HG03108 (cell line): ENCODE measurements at regions not wholly inside any gene's neighbourhood (a gene's known extent, or its start where the extent isn't known, plus 50 kb on each side); places are given as distances from the start of the nearest gene placed in this dataset.

Experiments
- ATAC-seq: cut with Tn5 transposase; IDR thresholded peaks from one replicate; pipeline ENCODE4 v1.9.1; 2021; ENCODE audit warnings: moderate library complexity; ENCODE audit not compliant: unreplicated experiment

DNA sequence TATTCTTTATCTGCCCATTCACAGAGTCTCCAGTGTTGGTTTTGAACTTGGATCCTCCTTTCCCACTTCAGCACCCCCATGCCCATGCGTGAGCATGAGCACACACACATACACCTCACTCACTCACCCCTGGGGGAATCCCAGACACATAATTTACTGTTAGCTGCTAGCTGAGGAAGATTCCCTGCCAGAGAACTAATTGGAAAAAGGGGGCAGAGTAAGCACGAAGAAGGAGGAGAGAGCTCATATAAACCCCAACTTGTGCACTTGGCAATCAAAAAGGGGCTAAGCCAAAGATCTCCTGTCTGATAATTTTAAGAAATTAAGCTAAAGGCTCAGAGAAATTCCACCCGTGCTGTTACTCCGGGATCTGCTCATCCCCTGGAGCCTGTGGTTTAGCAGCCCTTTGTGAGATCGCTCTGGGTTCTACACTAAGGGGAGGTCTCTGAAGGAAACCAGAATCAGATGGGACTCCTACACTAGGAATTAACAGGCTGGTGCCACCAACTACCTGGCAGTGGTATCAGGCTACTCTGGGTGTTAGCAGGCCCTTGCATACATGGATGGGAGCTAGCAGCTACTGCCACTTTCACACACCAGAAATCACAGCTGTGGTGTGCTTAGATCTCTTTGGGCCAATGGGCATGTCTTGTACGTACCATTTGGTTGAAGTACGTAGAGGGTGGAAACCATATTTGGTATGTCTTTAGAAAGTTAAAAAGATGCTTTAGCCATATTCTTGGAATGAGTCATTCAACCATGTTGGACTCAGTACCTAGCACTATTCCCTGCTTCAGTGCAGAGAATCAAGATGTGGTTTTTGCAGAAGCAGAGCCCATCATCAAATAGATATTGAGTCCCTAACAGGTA is 95.6 kb upstream of the SLC14A2 start:
- no peak for ATAC-seq

DNA sequence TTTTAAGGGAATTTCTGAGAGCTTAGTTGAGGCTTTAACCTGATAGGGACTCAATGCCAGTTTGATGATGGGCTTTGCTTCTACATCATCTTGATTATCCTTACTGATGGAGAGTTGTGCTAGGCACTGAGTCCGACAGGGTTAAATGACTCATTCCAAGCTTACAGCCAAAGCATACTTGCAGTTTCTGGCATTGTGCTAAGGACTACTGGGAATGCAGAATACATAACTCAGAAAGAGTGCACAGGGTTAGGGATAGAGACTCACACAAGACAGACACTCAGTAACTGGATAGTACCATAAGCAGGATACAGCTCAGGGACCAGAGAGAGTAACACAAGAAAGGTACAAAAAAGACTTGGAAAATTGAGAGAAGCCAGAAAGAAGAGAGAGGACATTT is 94.1 kb upstream of the SLC14A2 start:
- ATAC-seq = no peak

DNA sequence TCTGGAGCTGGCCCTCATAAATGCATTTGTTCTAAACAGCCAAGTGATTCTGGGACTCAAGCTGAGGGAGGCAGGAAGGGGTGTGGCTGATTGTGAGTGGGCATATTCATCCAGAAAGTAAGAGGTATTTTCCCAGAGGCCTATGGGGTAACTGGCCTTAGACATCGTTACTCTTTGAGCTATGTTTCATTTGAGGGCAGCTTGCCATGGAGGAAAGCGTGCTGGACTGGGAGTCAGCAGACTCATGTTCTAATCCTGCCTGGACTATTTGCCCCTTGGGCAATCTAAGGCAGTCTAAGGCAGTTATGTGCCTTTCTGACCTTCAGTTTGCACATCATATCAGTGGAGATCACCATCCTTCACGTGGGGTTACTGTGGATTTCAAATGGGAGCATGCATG is 93.5 kb upstream of the SLC14A2 start:
- no peak for ATAC-seq

DNA sequence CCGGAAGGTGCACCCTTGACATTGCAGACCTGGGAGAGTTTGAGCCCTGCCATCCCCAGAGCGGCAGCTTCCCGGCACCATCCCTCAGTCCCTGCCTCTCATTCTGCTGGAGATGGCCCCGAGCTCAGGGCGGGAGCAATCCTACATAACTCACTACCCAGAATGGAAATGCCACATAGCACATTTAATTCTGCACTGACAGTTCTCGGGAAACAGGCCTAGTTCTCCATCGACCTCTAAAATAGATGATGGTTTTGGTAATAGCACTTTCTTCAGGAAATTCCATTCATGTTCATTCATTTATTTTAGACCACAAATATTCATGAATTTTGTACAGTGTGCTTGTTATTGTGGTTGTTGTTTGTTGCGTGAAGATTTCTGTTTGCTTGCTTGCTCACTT is 92.9 kb upstream of the SLC14A2 start:
- ATAC-seq = no peak

DNA sequence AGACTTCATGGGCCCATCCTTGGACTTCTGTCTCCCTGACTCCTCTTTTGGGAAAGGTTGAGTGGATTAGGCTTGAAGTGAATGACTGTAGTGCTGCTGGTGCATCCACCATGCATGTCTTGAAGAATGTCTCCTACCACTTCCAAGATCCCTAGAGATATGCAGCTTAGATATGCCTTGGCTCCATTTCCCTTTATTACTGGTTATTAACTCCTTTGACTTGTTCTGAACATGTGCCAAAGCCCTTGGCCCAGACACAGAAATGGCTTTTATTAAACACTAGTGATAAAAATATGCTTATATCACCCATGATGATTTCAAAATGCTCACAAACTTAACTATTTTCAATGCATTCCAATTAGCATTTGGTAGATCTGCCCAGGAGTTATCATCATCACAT is 90.0 kb upstream of the SLC14A2 start:
- no peak for ATAC-seq

DNA sequence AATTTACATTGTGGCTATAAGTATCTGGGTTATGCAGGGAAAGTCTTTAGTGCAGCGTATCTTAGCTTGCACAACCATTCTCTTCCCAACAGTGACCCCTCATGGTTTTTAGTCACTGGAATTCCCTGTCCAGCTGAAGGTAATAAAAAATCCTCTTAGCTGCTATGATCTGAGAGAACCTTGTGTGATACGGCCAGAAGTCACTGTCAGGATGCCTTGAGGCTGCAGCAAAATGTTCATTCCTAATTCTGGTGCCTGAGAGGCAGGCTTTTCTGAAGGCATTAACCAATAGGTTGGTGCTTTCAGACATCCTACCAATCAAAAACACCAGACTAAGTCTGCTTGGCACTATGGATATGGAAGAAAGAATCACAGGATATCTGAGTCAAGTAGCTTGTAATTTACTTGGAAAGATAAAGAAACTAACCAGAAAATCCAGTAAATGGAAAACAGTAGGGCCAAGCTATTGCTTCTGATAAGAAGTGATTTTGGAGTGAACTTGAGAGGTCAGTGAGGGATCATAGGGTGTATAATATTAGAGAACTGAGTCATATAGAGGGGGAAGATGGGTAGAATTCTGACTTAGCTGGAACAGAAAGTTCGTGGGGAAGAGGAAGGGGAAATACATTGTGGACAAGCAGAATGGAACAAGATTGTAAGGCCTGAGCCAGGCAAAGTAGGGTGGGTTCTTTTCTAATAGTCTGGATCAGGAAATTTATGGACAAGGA is 89.0 kb upstream of the SLC14A2 start:
- no peak for ATAC-seq

GRCh38 chr18:45527891-45528290 is 87.4 kb upstream of the SLC14A2 start:
- ATAC-seq = no peak

GRCh38 chr18:45528712-45529336 is 86.5 kb upstream of the SLC14A2 start:
- no peak for ATAC-seq

DNA sequence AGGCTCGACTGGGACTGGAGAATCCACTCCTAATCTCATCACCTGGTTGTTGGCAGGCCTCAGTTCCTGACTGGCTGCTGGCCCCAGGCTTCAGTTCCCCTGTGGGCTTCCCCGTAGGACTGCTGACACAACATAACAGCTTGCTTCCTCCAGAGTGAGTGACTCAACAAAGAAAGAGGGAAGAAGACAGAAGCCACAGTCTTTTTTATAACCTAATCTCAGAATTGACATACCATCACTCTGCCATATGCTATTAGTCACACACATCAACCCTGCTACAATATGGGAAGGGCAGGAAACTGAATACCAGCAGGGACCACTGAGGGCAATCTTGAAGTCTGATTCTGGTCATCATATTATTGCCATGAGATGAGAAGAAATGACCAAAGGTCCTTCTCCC is 76.8 kb upstream of the SLC14A2 start:
- no peak for ATAC-seq

DNA sequence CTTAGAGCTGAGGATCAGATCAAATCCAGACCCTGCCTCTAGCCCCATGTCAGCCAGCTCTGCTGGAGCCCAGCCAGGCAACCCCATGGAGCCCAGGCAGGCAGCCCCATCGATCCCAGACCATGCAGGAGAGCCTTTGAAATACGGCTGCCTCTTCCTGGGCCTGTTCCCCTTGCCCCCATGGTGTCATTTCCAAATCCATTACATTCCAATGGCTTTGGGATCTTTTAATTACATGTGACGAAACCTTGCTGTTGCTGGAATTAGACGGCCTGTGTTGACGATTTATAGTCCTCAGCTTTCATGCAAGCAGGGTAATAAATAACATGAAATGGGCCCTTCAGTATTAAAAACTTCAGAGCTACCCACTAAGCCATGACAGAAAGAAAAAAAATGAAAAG is 75.8 kb upstream of the SLC14A2 start:
- ATAC-seq = no peak

DNA sequence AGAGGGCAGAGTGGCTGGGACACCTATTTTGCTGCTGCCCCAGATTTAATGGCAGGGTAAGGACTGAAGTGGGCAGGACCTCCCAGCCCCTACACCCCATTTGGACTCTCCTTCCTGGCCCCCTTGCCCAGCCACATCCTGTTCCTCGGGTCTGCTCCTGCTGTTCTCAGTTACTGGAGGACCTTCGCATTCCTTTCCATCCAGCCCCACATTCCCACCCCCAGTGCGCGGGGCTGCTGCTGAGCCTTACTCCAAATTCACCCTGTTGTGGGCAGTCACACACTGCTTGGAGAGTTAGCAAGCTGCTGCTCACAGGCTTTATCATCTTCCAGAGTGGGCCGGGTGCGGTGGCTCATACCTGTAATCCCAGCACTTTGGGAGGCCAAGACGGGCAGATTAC is 75.2 kb upstream of the SLC14A2 start:
- ATAC-seq = no peak

GRCh38 chr18:45541421-45541820 is 73.9 kb upstream of the SLC14A2 start:
- ATAC-seq = no peak

GRCh38 chr18:45542043-45542442 is 73.2 kb upstream of the SLC14A2 start:
- no peak for ATAC-seq

DNA sequence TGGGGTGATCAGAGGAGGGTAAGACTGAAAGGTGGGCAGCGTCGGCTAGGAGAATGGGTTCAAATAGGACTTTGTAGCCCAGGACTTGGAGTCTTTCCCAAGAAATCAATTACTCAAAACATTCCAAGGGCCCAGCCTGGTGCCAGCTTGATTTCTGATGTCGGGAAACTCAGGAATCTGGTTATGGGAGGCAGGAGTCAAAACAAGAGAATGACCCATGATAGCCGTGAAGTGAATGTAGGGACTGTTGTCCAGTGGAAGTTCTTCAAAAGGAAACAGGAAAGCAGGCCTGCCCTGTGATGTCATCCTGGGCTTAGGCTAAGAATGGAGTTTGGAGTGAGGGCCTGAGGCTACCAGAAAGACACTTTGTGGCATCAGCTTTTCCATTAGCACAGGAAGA is 67.4 kb upstream of the SLC14A2 start:
- ATAC-seq = no peak

DNA sequence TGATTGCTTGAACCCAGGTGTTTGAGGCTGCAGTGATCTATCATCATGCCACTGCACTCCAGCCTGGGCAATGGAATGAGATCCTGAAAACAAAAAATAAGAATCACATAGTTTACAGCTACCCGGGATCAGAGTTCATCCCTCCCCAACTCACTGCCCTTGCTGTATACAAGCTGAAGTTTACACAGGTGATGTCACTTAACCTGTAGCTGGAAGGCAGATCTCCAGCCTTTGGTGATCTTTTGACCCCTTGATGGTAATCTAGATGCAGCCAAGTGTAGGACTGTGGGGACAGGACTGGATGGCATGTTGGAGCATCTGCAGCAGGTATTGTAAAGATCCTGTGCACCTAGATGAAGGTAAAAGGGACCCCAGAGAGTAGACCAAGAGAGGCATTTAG is 66.7 kb upstream of the SLC14A2 start:
- no peak for ATAC-seq

- no peak for ATAC-seq
These were observed 66.0 kb upstream of the SLC14A2 start for GRCh38 chr18:45549290-45549689.

- no peak for ATAC-seq
These were observed 64.0 kb upstream of the SLC14A2 start for GRCh38 chr18:45551142-45551815.

- no peak for ATAC-seq
These were observed 61.4 kb upstream of the SLC14A2 start for GRCh38 chr18:45553723-45554388.

- ATAC-seq = no peak
These were observed 60.9 kb upstream of the SLC14A2 start for GRCh38 chr18:45554389-45554737.

- ATAC-seq = no peak
These were observed 59.1 kb upstream of the SLC14A2 start for GRCh38 chr18:45556222-45556621.

- no peak for ATAC-seq
These were observed 58.0 kb upstream of the SLC14A2 start for GRCh38 chr18:45557287-45557686.
